K562 (cell line): ENCODE measurements at regions not wholly inside any gene's neighbourhood (a gene's known extent, or its start where the extent isn't known, plus 50 kb on each side); places are given as distances from the start of the nearest gene placed in this dataset.

Source experiments
- ATF1 ChIP-seq, 2 experiments: fragments of 450-650 bp in 1 of 2; IDR thresholded peaks; 2 replicates each; pipeline ENCODE4 v1.6.1; 2016; ENCODE audit warnings: missing compliant biosample characterization in 1 of 2, missing genetic modification characterization in 1 of 2
- ELF2 ChIP-seq: fragments of 250-450 bp; sonication (Bioruptor Pico); IDR thresholded peaks from 2 replicates; pipeline ENCODE4 v1.5.0; 2021; ENCODE audit warnings: mild to moderate bottlenecking
- HDAC1 ChIP-seq, 2 experiments: fragments of 450-650 bp; IDR thresholded peaks; 2 replicates each; pipeline ENCODE4 v1.6.1; 2016 to 2017; ENCODE audit warnings: inconsistent platforms in 1 of 2, mild to moderate bottlenecking in 1 of 2, moderate library complexity in 1 of 2
- KLF1 ChIP-seq: fragments of 450-650 bp; IDR thresholded peaks from 2 replicates; pipeline ENCODE4 v1.6.1; 2016; ENCODE audit warnings: missing genetic modification characterization, missing compliant biosample characterization
- PURB ChIP-seq: sonication (generic); formaldehyde crosslinking; IDR thresholded peaks from 2 replicates; pipeline ENCODE4 v1.9.0; 2021; ENCODE audit warnings: low read depth, mild to moderate bottlenecking, missing genetic modification reagents
- RBM34 ChIP-seq: fragments of 200-400 bp; formaldehyde crosslinking; IDR thresholded peaks from 2 replicates; pipeline ENCODE4 v1.6.1; 2018; ENCODE audit warnings: low read length, borderline replicate concordance; ENCODE audit not compliant: insufficient read depth
- SMARCA5 ChIP-seq: fragments of 450-650 bp; IDR thresholded peaks from 2 replicates; pipeline ENCODE4 v1.6.1; 2016
- SOX6 ChIP-seq: fragments of 450-650 bp; IDR thresholded peaks from 2 replicates; pipeline ENCODE4 v1.6.1; 2014; ENCODE audit warnings: mild to moderate bottlenecking
- ZBTB8A ChIP-seq: fragments of 450-650 bp; IDR thresholded peaks from 2 replicates; pipeline ENCODE4 v1.6.1; 2018; ENCODE audit warnings: mild to moderate bottlenecking, moderate library complexity; ENCODE audit not compliant: partially characterized antibody
- ZNF445 ChIP-seq: fragments of 250-450 bp; sonication (Bioruptor Pico); IDR thresholded peaks from 2 replicates; pipeline ENCODE4 v1.4.0; 2020; ENCODE audit warnings: low read depth, mild to moderate bottlenecking, moderate library complexity
- ZNF586 ChIP-seq: fragments of 450-650 bp; formaldehyde crosslinking; conservative IDR thresholded peaks from 2 replicates; pipeline ENCODE4 v1.4.0; 2020; ENCODE audit warnings: mild to moderate bottlenecking, moderate library complexity
- TF ChIP-seq, protein P1 (sequence below): fragments of 450-650 bp; IDR thresholded peaks from 2 replicates; pipeline ENCODE4 v1.6.1; 2016; ENCODE audit warnings: mild to moderate bottlenecking, moderate library complexity

DNA sequence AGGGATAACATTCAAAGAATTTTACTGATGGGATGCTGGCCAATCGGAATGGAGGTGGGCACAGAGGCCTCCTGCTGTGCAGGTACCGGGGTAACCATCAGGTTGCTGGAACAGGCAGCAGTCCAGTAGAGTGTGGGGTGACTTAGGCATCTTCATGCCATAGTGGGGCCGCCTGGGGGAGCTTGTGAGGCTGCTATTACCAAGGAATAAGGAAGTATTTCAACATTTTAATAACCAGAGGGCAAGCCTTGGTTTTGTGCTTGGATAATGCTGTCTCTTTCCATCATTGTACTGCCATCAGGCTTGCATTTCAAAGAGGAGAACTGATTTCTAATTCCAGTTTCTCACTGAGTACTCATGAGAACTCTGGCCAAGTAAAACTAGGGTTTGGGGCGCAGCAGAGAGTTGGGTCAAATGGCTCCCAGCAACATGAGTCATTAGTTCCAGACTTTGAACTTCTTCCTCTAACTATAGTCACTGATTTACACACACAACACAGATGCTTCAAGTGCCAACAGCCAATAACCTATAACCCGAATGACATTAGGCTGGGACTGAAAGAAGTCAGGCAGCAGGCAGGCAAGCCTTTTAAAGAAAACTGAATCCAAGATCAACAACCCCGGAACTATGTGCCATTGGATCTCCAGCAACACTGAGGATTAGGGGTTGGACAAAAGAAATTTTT lies 56.1 kb upstream of the FHL2 start (continued):
- no peak for TF ChIP-seq HDAC1 (IDR thresholded peaks at IDR 0.05)
- no peak for TF ChIP-seq ZNF445 (CRISPR knock-in tag)
- TF ChIP-seq ZNF586 (CRISPR knock-in tag): no peak
- no peak for TF ChIP-seq ATF1 (CRISPR knock-in tag; IDR thresholded peaks at IDR 0.05)
- no peak; the same call in 1 of the 2 replicates for TF ChIP-seq ATF1 (tag; IDR thresholded peaks at IDR 0.05)
- no peak for TF ChIP-seq PURB (CRISPR knock-in tag)
- no peak for TF ChIP-seq ELF2 (CRISPR knock-in tag)
- no peak for TF ChIP-seq KLF1
- TF ChIP-seq, protein P1, sequence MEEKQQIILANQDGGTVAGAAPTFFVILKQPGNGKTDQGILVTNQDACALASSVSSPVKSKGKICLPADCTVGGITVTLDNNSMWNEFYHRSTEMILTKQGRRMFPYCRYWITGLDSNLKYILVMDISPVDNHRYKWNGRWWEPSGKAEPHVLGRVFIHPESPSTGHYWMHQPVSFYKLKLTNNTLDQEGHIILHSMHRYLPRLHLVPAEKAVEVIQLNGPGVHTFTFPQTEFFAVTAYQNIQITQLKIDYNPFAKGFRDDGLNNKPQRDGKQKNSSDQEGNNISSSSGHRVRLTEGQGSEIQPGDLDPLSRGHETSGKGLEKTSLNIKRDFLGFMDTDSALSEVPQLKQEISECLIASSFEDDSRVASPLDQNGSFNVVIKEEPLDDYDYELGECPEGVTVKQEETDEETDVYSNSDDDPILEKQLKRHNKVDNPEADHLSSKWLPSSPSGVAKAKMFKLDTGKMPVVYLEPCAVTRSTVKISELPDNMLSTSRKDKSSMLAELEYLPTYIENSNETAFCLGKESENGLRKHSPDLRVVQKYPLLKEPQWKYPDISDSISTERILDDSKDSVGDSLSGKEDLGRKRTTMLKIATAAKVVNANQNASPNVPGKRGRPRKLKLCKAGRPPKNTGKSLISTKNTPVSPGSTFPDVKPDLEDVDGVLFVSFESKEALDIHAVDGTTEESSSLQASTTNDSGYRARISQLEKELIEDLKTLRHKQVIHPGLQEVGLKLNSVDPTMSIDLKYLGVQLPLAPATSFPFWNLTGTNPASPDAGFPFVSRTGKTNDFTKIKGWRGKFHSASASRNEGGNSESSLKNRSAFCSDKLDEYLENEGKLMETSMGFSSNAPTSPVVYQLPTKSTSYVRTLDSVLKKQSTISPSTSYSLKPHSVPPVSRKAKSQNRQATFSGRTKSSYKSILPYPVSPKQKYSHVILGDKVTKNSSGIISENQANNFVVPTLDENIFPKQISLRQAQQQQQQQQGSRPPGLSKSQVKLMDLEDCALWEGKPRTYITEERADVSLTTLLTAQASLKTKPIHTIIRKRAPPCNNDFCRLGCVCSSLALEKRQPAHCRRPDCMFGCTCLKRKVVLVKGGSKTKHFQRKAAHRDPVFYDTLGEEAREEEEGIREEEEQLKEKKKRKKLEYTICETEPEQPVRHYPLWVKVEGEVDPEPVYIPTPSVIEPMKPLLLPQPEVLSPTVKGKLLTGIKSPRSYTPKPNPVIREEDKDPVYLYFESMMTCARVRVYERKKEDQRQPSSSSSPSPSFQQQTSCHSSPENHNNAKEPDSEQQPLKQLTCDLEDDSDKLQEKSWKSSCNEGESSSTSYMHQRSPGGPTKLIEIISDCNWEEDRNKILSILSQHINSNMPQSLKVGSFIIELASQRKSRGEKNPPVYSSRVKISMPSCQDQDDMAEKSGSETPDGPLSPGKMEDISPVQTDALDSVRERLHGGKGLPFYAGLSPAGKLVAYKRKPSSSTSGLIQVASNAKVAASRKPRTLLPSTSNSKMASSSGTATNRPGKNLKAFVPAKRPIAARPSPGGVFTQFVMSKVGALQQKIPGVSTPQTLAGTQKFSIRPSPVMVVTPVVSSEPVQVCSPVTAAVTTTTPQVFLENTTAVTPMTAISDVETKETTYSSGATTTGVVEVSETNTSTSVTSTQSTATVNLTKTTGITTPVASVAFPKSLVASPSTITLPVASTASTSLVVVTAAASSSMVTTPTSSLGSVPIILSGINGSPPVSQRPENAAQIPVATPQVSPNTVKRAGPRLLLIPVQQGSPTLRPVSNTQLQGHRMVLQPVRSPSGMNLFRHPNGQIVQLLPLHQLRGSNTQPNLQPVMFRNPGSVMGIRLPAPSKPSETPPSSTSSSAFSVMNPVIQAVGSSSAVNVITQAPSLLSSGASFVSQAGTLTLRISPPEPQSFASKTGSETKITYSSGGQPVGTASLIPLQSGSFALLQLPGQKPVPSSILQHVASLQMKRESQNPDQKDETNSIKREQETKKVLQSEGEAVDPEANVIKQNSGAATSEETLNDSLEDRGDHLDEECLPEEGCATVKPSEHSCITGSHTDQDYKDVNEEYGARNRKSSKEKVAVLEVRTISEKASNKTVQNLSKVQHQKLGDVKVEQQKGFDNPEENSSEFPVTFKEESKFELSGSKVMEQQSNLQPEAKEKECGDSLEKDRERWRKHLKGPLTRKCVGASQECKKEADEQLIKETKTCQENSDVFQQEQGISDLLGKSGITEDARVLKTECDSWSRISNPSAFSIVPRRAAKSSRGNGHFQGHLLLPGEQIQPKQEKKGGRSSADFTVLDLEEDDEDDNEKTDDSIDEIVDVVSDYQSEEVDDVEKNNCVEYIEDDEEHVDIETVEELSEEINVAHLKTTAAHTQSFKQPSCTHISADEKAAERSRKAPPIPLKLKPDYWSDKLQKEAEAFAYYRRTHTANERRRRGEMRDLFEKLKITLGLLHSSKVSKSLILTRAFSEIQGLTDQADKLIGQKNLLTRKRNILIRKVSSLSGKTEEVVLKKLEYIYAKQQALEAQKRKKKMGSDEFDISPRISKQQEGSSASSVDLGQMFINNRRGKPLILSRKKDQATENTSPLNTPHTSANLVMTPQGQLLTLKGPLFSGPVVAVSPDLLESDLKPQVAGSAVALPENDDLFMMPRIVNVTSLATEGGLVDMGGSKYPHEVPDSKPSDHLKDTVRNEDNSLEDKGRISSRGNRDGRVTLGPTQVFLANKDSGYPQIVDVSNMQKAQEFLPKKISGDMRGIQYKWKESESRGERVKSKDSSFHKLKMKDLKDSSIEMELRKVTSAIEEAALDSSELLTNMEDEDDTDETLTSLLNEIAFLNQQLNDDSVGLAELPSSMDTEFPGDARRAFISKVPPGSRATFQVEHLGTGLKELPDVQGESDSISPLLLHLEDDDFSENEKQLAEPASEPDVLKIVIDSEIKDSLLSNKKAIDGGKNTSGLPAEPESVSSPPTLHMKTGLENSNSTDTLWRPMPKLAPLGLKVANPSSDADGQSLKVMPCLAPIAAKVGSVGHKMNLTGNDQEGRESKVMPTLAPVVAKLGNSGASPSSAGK: no peak
- no peak for TF ChIP-seq SMARCA5
- TF ChIP-seq ZBTB8A: no peak
- no peak for TF ChIP-seq SOX6
- no peak for TF ChIP-seq RBM34
